Myocyte (in vitro differentiated cells): ENCODE measurements at regions not wholly inside any gene's neighbourhood (a gene's known extent, or its start where the extent isn't known, plus 50 kb on each side); places are given as distances from the start of the nearest gene placed in this dataset.
A peak's percentile ranks its signal among the peaks of the same experiment; 100 is the strongest.

Experiments used
- DNase-seq: peaks from one replicate; pipeline ENCODE4 v3.0.0-alpha.2; 2012; ENCODE audit warnings: low read depth

GRCh38 chr3:194079702-194080172 is 56.2 kb upstream of the HES1 start:
- DNase-seq: no peak

DNA sequence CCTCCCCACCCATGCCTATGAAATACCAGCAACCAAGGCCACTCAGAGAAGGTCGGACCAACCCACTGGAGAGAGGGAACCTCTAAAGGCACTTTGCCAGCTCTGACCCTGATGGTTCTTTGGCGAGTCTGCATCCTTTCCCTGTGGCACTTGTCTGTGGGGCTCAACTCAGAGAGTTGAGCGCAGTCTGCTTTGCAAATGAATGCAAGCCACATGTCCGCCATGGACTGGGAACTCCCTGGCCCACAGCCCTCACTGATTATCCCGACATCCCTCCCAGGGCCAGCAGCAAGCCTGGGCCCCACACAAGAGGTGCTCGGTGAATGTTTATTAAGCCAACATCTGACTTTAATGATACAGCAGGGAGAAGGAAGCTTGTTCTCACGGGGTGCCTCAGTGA is 55.5 kb upstream of the HES1 start:
- DNase-seq: no peak

DNA sequence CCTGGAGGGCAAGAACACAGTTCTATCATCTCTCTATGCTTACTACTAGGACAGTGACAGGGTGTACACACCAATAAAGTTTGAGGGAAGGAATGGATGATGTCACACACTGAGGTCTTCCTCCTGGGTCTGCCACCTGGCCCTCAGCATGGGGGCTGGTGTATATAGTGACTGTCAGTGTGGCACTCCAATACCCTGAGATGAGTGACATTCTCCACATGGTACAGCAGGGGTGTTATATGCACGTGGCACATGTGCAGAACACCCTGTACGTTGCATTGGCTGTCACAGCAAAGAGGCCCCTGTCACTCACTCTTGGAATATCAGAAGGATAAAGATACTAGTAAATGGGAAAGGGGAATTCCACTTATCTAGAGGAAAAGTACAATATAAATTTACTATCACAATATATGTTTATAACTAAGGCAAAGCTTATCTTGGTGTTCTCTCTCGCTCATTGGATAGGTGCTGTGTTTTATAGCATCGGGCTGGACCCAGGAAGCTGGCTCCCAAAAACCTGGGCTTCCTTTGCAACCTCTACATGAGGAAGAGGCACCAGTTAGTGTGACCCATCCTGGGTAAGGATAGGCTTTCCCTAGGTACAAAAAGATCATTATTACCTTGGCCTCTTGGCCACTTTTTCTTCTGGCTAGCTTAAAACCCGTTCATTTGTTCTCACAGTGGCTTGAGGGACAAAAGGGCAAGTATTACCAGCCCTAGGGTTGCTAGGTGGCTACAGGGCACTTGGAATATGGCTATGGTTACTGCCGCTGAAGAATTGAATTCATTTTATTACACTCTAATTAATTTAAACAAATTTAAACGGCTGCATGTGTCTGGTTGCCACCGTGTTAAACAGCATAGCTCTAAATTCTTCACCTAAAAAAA is 54.8 kb upstream of the HES1 start:
- DNase-seq: no peak

DNA sequence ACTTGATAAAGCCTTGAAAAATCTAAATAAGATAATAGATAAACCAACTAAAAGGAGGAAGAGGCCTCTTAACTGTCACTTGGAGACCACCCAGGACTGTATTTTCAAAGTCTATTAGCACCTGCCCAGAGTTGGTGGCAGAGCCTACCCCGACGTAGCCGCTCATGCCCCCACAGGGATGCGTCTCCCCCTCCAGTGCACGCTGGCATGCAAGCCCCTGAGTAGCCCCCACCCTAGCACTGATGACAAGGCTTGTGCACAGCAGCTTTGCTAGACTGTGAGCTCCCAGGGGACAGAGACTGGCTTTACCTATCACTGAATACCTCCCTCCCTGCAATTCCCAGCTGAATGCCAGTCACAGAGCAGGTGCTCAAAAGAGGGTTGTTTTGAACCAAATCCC is 54.1 kb upstream of the HES1 start:
- no peak for DNase-seq

- DNase-seq: peak; percentile 81
These were observed 53.0 kb upstream of the HES1 start for GRCh38 chr3:194082743-194083636.

DNA sequence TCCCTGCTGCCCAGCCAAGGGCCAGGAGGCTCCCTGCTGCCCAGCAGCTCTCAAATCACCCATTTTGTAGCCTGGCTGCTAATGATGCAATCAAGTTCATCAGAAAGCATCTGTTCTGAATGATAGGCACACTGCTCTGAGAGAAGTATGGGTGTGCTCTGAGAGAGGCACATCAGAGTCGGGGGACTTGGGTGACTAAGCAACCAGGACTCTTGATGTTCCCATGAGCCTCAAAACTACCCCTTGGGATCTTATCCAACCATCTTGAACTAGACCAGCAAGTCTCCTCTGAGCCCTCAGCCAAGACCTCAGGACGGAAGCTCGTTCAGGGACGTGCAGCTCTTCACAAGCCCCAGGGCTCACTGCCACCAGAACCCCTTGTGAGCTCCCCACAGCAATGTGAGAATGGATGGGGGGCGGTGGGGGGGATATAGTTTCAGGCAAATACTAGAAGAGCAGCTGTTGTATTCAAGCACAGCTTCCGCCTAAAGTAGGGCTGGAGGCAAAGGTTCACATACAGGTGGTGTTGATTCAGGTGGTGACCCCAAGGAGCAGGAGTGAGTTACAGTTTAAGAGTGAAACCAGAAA is 52.2 kb upstream of the HES1 start:
- DNase-seq: no peak

GRCh38 chr3:194084284-194084683 is 51.7 kb upstream of the HES1 start:
- no peak for DNase-seq
